ENCODE measurements at regions not wholly inside any gene's neighbourhood (a gene's known extent, or its start where the extent isn't known, plus 50 kb on each side); places are given as distances from the start of the nearest gene placed in this dataset.

GRCh38 chr10:130757271-130757670 lies 554.2 kb downstream of the TCERG1L start:
- no peak for TF ChIP-seq CTCF (IDR thresholded peaks at IDR 0.05)
- no peak for TF ChIP-seq POLR2A (IDR thresholded peaks at IDR 0.05)

All from right lobe of liver (tissue), 4 donors.